MCF 10A (cell line): ENCODE measurements at regions not wholly inside any gene's neighbourhood (a gene's known extent, or its start where the extent isn't known, plus 50 kb on each side); places are given as distances from the start of the nearest gene placed in this dataset.

ENCODE experiments used
- BruUV-seq: library from RNA; stranded (reverse); fragments of 400-500 nt; replicated peaks from 2 replicates; lab custom pipeline; 2021; lab: Mats Ljungman, UMichigan
- CTCF ChIA-PET: fragments of 300-600 bp; sonication (Branson Sonifier 250); formaldehyde crosslinking; extraction: SDS; loops from one replicate; lab custom pipeline; 2021; ENCODE audit warnings: antibody characterized with exemption, inconsistent platforms; lab: Yijun Ruan, JAX
- POLR2A ChIA-PET: fragments of 300-600, 350-650 bp; sonication (Branson Sonifier 250); formaldehyde crosslinking; extraction: SDS; loops from one replicate; lab custom pipeline; 2020; ENCODE audit warnings: antibody characterized with exemption, inconsistent platforms; lab: Yijun Ruan, JAX
- DNase-seq: peaks from one replicate; pipeline ENCODE4 v3.0.0-alpha.2; 2018; ENCODE audit not compliant: unreplicated experiment
- H3K27ac Mint-ChIP-seq: one replicate; pipeline ENCODE4 v1.8.0; 2022; ENCODE audit warnings: mild to moderate bottlenecking, low read depth, mixed read lengths; ENCODE audit not compliant: unreplicated experiment
- H3K27me3 Mint-ChIP-seq: one replicate; pipeline ENCODE4 v1.8.0; 2022; ENCODE audit warnings: mixed read lengths; ENCODE audit not compliant: insufficient read depth, unreplicated experiment
- H3K36me3 Mint-ChIP-seq: one replicate; pipeline ENCODE4 v1.8.0; 2022; ENCODE audit warnings: mild to moderate bottlenecking, moderate library complexity, mixed read lengths; ENCODE audit not compliant: insufficient read depth, unreplicated experiment
- H3K4me1 Mint-ChIP-seq: one replicate; pipeline ENCODE4 v1.8.0; 2022; ENCODE audit warnings: mixed read lengths; ENCODE audit not compliant: insufficient read depth, unreplicated experiment
- H3K4me3 Mint-ChIP-seq: one replicate; pipeline ENCODE4 v1.8.0; 2022; ENCODE audit warnings: mild to moderate bottlenecking, moderate library complexity, mixed read lengths; ENCODE audit not compliant: unreplicated experiment
- H3K9me3 Mint-ChIP-seq: one replicate; pipeline ENCODE4 v1.8.0; 2022; ENCODE audit warnings: mixed read lengths; ENCODE audit not compliant: unreplicated experiment
- CTCF ChIP-seq: fragments of 200-600 bp; IDR thresholded peaks from one replicate; pipeline ENCODE4 v1.8.0; 2022; ENCODE audit warnings: antibody characterized with exemption, mild to moderate bottlenecking; ENCODE audit not compliant: unreplicated experiment
- intact Hi-C: fragments of 100-400 bp; cut with micrococcal nuclease; formaldehyde crosslinking; loops from 2 replicates; pipeline ENCODE4 v1.14.1; 2022

GRCh38 chr4:167431371-167431770, 197.1 kb upstream of the SPOCK3 start:
- intact Hi-C loops: no loop called here
- ChIA-PET POLR2A (no interaction called here), CTCF (no interaction called here)
- H3K4me1 Mint-ChIP-seq: peaks cover 6% of the 10 kb centered on the region
- no peak for DNase-seq
- H3K27ac Mint-ChIP-seq: no peak overlapping the region
- no peaks in the 10 kb centered on the region for H3K36me3 Mint-ChIP-seq
- peaks cover 7% of the 10 kb centered on the region for H3K9me3 Mint-ChIP-seq
- no peak for TF ChIP-seq CTCF
- no peak overlapping the region for H3K4me3 Mint-ChIP-seq
- no peaks in the 10 kb centered on the region for H3K27me3 Mint-ChIP-seq
- no TSS peak for BruUV-seq

- no TSS peak for BruUV-seq
- H3K27ac Mint-ChIP-seq: no peak overlapping the region
- TF ChIP-seq CTCF: no peak
- CTCF ChIA-PET: no interaction called here
- peaks cover 7% of the 10 kb centered on the region for H3K9me3 Mint-ChIP-seq
- DNase-seq: no peak
- intact Hi-C loops: no loop called here
- H3K36me3 Mint-ChIP-seq: peaks cover 6% of the 10 kb centered on the region
- POLR2A ChIA-PET: no interaction called here
- no peak overlapping the region for H3K4me3 Mint-ChIP-seq
- H3K4me1 Mint-ChIP-seq: no peaks in the 10 kb centered on the region
- H3K27me3 Mint-ChIP-seq: no peaks in the 10 kb centered on the region
Observed at GRCh38 chr4:167435786-167436185, 201.5 kb upstream of the SPOCK3 start.

- ChIA-PET CTCF (no interaction called here), POLR2A (no interaction called here)
- H3K36me3 Mint-ChIP-seq: no peaks in the 10 kb centered on the region
- H3K9me3 Mint-ChIP-seq: no peaks in the 10 kb centered on the region
- no peaks in the 10 kb centered on the region for H3K4me1 Mint-ChIP-seq
- H3K27me3 Mint-ChIP-seq: no peaks in the 10 kb centered on the region
- BruUV-seq: no TSS peak
- intact Hi-C loops: loop anchor here (10.0 kb wide), 1 partner anchor 631 kb away; no protein-coding TSS in a partner anchor
- H3K27ac Mint-ChIP-seq: no peak overlapping the region
- no peak for TF ChIP-seq CTCF
- H3K4me3 Mint-ChIP-seq: no peak overlapping the region
- DNase-seq: no peak
Observed at GRCh38 chr4:167443841-167444240, 209.5 kb upstream of the SPOCK3 start.

- TF ChIP-seq CTCF: no peak
- no TSS peak for BruUV-seq
- CTCF ChIA-PET: interaction anchor here (0.6 to 0.9 kb wide), 3 partner anchors 10 to 610 kb away, joined by 3 read pairs; no protein-coding TSS in a partner anchor
Observed at GRCh38 chr4:167452922-167453430, 218.7 kb upstream of the SPOCK3 start.

More at GRCh38 chr4:167452922-167453430, 218.7 kb upstream of the SPOCK3 start:
- no peaks in the 10 kb centered on the region for H3K36me3 Mint-ChIP-seq
- no peak overlapping the region for H3K4me3 Mint-ChIP-seq
- POLR2A ChIA-PET: interaction anchor here (0.5 kb wide), 1 partner anchor 59 kb away, joined by 3 read pairs; no protein-coding TSS in a partner anchor
- intact Hi-C loops: no loop called here
- no peak for DNase-seq
- no peaks in the 10 kb centered on the region for H3K27me3 Mint-ChIP-seq
- no peaks in the 10 kb centered on the region for H3K9me3 Mint-ChIP-seq
- H3K27ac Mint-ChIP-seq: no peak overlapping the region
- no peaks in the 10 kb centered on the region for H3K4me1 Mint-ChIP-seq
